NK-92 treated with Interleukin-12 subunit alpha and Interleukin-12 subunit beta, amount 100 ng/mL, for 24 hours (cell line): ENCODE measurements at regions not wholly inside any gene's neighbourhood (a gene's known extent, or its start where the extent isn't known, plus 50 kb on each side); places are given as distances from the start of the nearest gene placed in this dataset.

ENCODE experiments used
- DNase-seq: peaks from one replicate; lab custom pipeline; 2025; lab: John Stamatoyannopoulos, UW

- no peak for DNase-seq
Observed at GRCh38 chr14:81837304-81837703, 303.7 kb upstream of the SEL1L start.

- DNase-seq: no peak
Observed at GRCh38 chr14:81839056-81839455, 305.4 kb upstream of the SEL1L start.

- DNase-seq: no peak
Observed at GRCh38 chr14:81841346-81841745, 307.7 kb upstream of the SEL1L start.

- no peak for DNase-seq
Observed at GRCh38 chr14:81849714-81850113, 316.1 kb upstream of the SEL1L start.

- no peak for DNase-seq
Observed at GRCh38 chr14:81855007-81855406, 321.4 kb upstream of the SEL1L start.

GRCh38 chr14:81859046-81859445, 325.4 kb upstream of the SEL1L start:
- no peak for DNase-seq

GRCh38 chr14:81868172-81868571, 334.5 kb upstream of the SEL1L start:
- DNase-seq: no peak

- no peak for DNase-seq
Observed at GRCh38 chr14:81871706-81872105, 338.1 kb upstream of the SEL1L start.

GRCh38 chr14:81884382-81884781, 350.7 kb upstream of the SEL1L start:
- no peak for DNase-seq

- no peak for DNase-seq
Observed at GRCh38 chr14:81886588-81886987, 352.9 kb upstream of the SEL1L start.

- DNase-seq: no peak
Observed at GRCh38 chr14:81889529-81889928, 355.9 kb upstream of the SEL1L start.

- no peak for DNase-seq
Observed at GRCh38 chr14:81890020-81890419, 356.4 kb upstream of the SEL1L start.

- DNase-seq: no peak
Observed at GRCh38 chr14:81903477-81903876, 369.8 kb upstream of the SEL1L start.

GRCh38 chr14:81927070-81927469, 393.4 kb upstream of the SEL1L start:
- DNase-seq: no peak

- DNase-seq: no peak
Observed at GRCh38 chr14:81931828-81932227, 398.2 kb upstream of the SEL1L start.

- DNase-seq: no peak
Observed at GRCh38 chr14:81936348-81936747, 402.7 kb upstream of the SEL1L start.

- DNase-seq: no peak
Observed at GRCh38 chr14:81936902-81937301, 403.2 kb upstream of the SEL1L start.

- DNase-seq: no peak
Observed at GRCh38 chr14:81938341-81938740, 404.7 kb upstream of the SEL1L start.

GRCh38 chr14:81940651-81941050, 407.0 kb upstream of the SEL1L start:
- DNase-seq: no peak

GRCh38 chr14:81942071-81942470, 408.4 kb upstream of the SEL1L start:
- DNase-seq: no peak

- no peak for DNase-seq
Observed at GRCh38 chr14:81946375-81946774, 412.7 kb upstream of the SEL1L start.

GRCh38 chr14:81946834-81947798, 413.5 kb upstream of the SEL1L start:
- DNase-seq: no peak

GRCh38 chr14:81952917-81953316, 419.3 kb upstream of the SEL1L start:
- no peak for DNase-seq

- DNase-seq: no peak
Observed at GRCh38 chr14:81953419-81953818, 419.8 kb upstream of the SEL1L start.
